ENCODE measurements at regions not wholly inside any gene's neighbourhood (a gene's known extent, or its start where the extent isn't known, plus 50 kb on each side); places are given as distances from the start of the nearest gene placed in this dataset.

DNA sequence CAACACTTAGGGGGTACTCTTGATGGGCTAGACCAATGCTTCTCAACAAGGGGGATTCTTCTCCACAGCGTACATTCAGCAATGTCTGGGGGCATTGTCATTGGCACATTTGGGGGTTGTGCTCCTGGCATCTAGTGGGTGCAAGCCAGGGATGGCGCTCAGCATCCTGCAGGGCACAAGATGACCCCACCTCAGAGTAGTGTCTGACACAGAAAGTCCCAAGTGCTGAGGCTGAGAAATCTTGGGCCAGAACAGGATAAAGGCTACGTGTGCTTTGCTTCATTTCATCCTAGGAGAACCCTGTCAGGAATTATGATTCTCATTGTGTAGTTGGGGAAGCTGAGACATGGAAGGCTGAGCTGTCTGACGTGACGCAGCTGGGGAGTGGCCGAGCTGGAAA is 298.6 kb downstream of the CDH26 start:
- Mint-ChIP-seq H3K4me3 (no peak overlapping the region), H3K9me3 (no peaks in the 10 kb centered on the region), H3K36me3 (ENCODE audit: low read depth) (no peaks in the 10 kb centered on the region), H3K27ac (no peak overlapping the region), H3K27me3 (no peaks in the 10 kb centered on the region), H3K4me1 (ENCODE audit: low read depth) (no peaks in the 10 kb centered on the region)
- intact Hi-C loops (cut with DNase I, micrococcal nuclease) = no loop called here
- Histone ChIP-seq H3K27ac (ENCODE audit: low read depth in 1 of 2, low read length in 2 of 2) (no peak overlapping the region), H3K4me1 (ENCODE audit: insufficient read depth, low read length) (no peaks in the 10 kb centered on the region), H3K9me3 (ENCODE audit: control insufficient read depth in 1 of 2, insufficient read depth in 1 of 2, low read length in 2 of 2) (no peaks in the 10 kb centered on the region), H3K36me3 (ENCODE audit: insufficient read depth, low read length) (no peaks in the 10 kb centered on the region), H3K27me3 (ENCODE audit: control insufficient read depth in 1 of 2, insufficient read depth in 2 of 2, low read length in 2 of 2) (no peaks in the 10 kb centered on the region), H3K4me3 (ENCODE audit: low read length) (no peak overlapping the region)
- CTCF ChIA-PET = no interaction called here
- DNase-seq = no peak
- POLR2A ChIA-PET = no interaction called here
- TF ChIP-seq, protein P1, sequence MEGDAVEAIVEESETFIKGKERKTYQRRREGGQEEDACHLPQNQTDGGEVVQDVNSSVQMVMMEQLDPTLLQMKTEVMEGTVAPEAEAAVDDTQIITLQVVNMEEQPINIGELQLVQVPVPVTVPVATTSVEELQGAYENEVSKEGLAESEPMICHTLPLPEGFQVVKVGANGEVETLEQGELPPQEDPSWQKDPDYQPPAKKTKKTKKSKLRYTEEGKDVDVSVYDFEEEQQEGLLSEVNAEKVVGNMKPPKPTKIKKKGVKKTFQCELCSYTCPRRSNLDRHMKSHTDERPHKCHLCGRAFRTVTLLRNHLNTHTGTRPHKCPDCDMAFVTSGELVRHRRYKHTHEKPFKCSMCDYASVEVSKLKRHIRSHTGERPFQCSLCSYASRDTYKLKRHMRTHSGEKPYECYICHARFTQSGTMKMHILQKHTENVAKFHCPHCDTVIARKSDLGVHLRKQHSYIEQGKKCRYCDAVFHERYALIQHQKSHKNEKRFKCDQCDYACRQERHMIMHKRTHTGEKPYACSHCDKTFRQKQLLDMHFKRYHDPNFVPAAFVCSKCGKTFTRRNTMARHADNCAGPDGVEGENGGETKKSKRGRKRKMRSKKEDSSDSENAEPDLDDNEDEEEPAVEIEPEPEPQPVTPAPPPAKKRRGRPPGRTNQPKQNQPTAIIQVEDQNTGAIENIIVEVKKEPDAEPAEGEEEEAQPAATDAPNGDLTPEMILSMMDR (IDR thresholded peaks at IDR 0.05) = no peak
- no peak for ATAC-seq (ENCODE audit: poor library complexity)

DNA sequence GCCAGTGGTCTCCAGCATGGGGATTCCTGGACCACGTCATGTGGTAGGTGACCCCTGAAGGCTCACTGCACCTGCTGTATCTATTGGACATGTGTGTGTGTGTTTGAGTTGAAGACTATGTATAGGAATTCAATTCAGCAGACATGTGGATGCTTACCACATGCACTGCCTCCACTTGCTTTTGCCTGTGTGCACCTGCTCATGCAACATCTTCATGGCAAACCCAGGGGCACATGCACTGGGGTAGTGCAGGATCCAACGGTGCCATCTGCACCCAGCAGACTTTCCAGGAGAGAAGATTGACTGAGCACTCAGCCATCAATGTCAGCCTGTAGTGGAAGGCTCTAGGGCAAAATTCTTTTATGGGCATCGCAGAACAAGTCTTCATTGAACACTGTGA is 299.4 kb downstream of the CDH26 start:
- Mint-ChIP-seq H3K27ac (no peak overlapping the region), H3K27me3 (no peaks in the 10 kb centered on the region), H3K4me1 (ENCODE audit: low read depth) (no peaks in the 10 kb centered on the region), H3K36me3 (ENCODE audit: low read depth) (no peaks in the 10 kb centered on the region), H3K9me3 (no peaks in the 10 kb centered on the region), H3K4me3 (no peak overlapping the region)
- ChIA-PET CTCF (no interaction called here), POLR2A (no interaction called here)
- intact Hi-C loops (cut with DNase I, micrococcal nuclease) = no loop called here
- Histone ChIP-seq H3K27me3 (ENCODE audit: control insufficient read depth in 1 of 2, insufficient read depth in 2 of 2, low read length in 2 of 2) (no peaks in the 10 kb centered on the region), H3K27ac (ENCODE audit: low read depth in 1 of 2, low read length in 2 of 2) (no peak overlapping the region), H3K4me1 (ENCODE audit: insufficient read depth, low read length) (no peaks in the 10 kb centered on the region), H3K9me3 (ENCODE audit: control insufficient read depth in 1 of 2, insufficient read depth in 1 of 2, low read length in 2 of 2) (no peaks in the 10 kb centered on the region), H3K36me3 (ENCODE audit: insufficient read depth, low read length) (no peaks in the 10 kb centered on the region), H3K4me3 (ENCODE audit: low read length) (no peak overlapping the region)
- no peak for ATAC-seq (ENCODE audit: poor library complexity)
- DNase-seq = no peak
- TF ChIP-seq, protein P1 (IDR thresholded peaks at IDR 0.05) = no peak

DNA sequence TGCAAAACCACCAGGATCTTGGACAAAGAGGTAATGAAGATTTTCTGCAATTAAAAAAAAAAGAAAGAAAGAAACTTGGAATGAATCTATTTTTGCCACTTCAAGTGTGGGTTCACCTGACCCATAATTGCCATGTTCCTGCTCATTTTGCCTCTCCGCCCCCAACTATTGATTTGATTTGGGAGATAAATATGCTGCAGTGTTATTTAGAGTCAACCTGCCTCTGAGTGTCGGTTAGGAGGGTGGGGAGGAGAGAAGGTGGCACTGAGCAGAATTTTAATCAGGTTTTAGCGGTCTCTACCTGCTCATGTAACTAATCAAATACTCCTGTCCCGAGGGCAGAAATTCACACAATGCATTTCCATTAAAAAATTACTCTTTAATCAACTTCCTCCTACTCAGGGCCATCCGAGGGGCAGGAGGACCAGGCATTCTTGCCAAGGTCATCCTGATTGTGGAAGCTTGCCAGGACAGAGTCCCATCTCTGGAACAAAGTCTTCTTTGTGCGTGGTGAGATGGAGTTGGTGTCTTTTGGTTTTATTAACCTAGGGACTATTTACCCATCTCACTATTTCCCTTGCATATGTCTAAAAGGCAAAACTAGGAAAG is 300.1 kb downstream of the CDH26 start:
- intact Hi-C loops (cut with DNase I, micrococcal nuclease) = no loop called here
- Histone ChIP-seq H3K36me3 (ENCODE audit: insufficient read depth, low read length) (no peaks in the 10 kb centered on the region), H3K27me3 (ENCODE audit: control insufficient read depth in 1 of 2, insufficient read depth in 2 of 2, low read length in 2 of 2) (no peaks in the 10 kb centered on the region), H3K4me3 (ENCODE audit: low read length) (no peak overlapping the region), H3K27ac (ENCODE audit: low read depth in 1 of 2, low read length in 2 of 2) (no peak overlapping the region), H3K9me3 (ENCODE audit: control insufficient read depth in 1 of 2, insufficient read depth in 1 of 2, low read length in 2 of 2) (no peaks in the 10 kb centered on the region), H3K4me1 (ENCODE audit: insufficient read depth, low read length) (no peaks in the 10 kb centered on the region)
- DNase-seq (no peak), ATAC-seq (ENCODE audit: poor library complexity) (no peak)
- Mint-ChIP-seq H3K36me3 (ENCODE audit: low read depth) (no peaks in the 10 kb centered on the region), H3K27ac (no peak overlapping the region), H3K9me3 (no peaks in the 10 kb centered on the region), H3K4me3 (no peak overlapping the region), H3K27me3 (no peaks in the 10 kb centered on the region), H3K4me1 (ENCODE audit: low read depth) (no peaks in the 10 kb centered on the region)
- TF ChIP-seq, protein P1 (IDR thresholded peaks at IDR 0.05) = no peak
- ChIA-PET CTCF (no interaction called here), POLR2A (no interaction called here)

Data from CD4-positive, alpha-beta T cell (primary cell).